Neural cell (in vitro differentiated cells): ENCODE measurements at regions not wholly inside any gene's neighbourhood (a gene's known extent, or its start where the extent isn't known, plus 50 kb on each side); places are given as distances from the start of the nearest gene placed in this dataset.

ENCODE experiments used
- CTCF ChIP-seq: fragments of 450-650 bp; IDR thresholded peaks from 2 replicates; pipeline ENCODE4 v1.5.1; 2014; ENCODE audit warnings: antibody characterized with exemption, mild to moderate bottlenecking, moderate library complexity; ENCODE audit not compliant: poor library complexity, severe bottlenecking
- REST ChIP-seq: IDR thresholded peaks from 2 replicates; pipeline ENCODE4 v1.6.1; 2012; ENCODE audit warnings: borderline replicate concordance

GRCh38 chr10:8584666-8585065 is 530.2 kb downstream of the GATA3 start:
- TF ChIP-seq CTCF (no peak), REST (no peak)
